A673 (cell line): ENCODE measurements at regions not wholly inside any gene's neighbourhood (a gene's known extent, or its start where the extent isn't known, plus 50 kb on each side); places are given as distances from the start of the nearest gene placed in this dataset.

Experiments used
- EZH2 ChIP-seq: fragments of 200-600 bp; sonication (generic); IDR thresholded peaks from 2 replicates; pipeline ENCODE4 v1.6.1; 2017; ENCODE audit warnings: borderline replicate concordance, low read depth, mild to moderate bottlenecking, mixed read lengths, antibody characterized with exemption, low read length; ENCODE audit not compliant: poor library complexity, severe bottlenecking
- TF ChIP-seq, protein P1 (sequence below): fragments of 300-800, 200-600 bp; sonication (generic); conservative IDR thresholded peaks from 2 replicates; pipeline ENCODE4 v1.5.1; 2017; ENCODE audit warnings: low read depth, mild to moderate bottlenecking, antibody characterized with exemption, low read length, moderate library complexity, mixed read lengths

DNA sequence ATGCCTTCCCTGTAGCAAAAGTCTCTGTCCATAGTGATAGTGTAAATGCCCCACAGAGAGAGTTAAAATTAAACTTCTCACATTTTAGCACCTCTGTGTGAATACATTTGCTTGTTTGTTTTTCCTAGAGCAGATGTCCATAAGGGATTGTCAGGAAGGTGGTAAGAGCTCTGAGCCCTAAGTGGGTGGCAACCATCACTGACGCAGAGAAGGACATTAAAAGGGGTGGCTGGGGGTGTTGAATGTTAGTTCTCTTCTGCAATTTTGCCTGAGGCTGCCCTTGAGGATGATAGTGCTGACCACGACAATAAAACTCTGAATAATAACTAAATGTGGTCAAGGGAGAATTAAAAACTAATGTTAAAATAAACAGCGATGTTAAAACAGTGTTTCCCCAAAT, 174.3 kb upstream of the ID4 start:
- TF ChIP-seq, protein P1, sequence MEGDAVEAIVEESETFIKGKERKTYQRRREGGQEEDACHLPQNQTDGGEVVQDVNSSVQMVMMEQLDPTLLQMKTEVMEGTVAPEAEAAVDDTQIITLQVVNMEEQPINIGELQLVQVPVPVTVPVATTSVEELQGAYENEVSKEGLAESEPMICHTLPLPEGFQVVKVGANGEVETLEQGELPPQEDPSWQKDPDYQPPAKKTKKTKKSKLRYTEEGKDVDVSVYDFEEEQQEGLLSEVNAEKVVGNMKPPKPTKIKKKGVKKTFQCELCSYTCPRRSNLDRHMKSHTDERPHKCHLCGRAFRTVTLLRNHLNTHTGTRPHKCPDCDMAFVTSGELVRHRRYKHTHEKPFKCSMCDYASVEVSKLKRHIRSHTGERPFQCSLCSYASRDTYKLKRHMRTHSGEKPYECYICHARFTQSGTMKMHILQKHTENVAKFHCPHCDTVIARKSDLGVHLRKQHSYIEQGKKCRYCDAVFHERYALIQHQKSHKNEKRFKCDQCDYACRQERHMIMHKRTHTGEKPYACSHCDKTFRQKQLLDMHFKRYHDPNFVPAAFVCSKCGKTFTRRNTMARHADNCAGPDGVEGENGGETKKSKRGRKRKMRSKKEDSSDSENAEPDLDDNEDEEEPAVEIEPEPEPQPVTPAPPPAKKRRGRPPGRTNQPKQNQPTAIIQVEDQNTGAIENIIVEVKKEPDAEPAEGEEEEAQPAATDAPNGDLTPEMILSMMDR, result no peak
- TF ChIP-seq EZH2, result no peak
